CD4-positive, alpha-beta T cell (primary cell): ENCODE measurements at regions not wholly inside any gene's neighbourhood (a gene's known extent, or its start where the extent isn't known, plus 50 kb on each side); places are given as distances from the start of the nearest gene placed in this dataset.

Experiments
- ATAC-seq: fragments of 200-7000 bp; cut with Tn5 transposase; one replicate; pipeline ENCODE4 v1.10.0; 2022; ENCODE audit warnings: mild to moderate bottlenecking; ENCODE audit not compliant: poor library complexity
- CTCF ChIA-PET: fragments of 350-600 bp; sonication (Branson Sonifier 250); formaldehyde crosslinking; loops from one replicate; lab custom pipeline; 2021; ENCODE audit warnings: antibody characterized with exemption, inconsistent platforms; lab: Charles Lee
- POLR2A ChIA-PET: fragments of 350-600 bp; sonication (Branson Sonifier 250); formaldehyde crosslinking; loops from one replicate; lab custom pipeline; 2021; ENCODE audit warnings: antibody characterized with exemption, inconsistent platforms; lab: Charles Lee
- DNase-seq, 14 experiments: peaks; one replicate each; pipeline ENCODE4 v3.0.0-alpha.2; 2013 to 2020; ENCODE audit warnings: mixed read lengths in 2 of 14
- H3K27ac ChIP-seq, 2 donors: one replicate each; pipeline versions ENCODE4 v1.5.1 to v1.7.0; 2013; ENCODE audit warnings: low read length in 2 of 2, low read depth in 1 of 2, mild to moderate bottlenecking in 1 of 2
- H3K27me3 ChIP-seq, 2 experiments: 1 replicate in 1 of 2; 2 replicates in 1 of 2; pipeline versions ENCODE4 v1.6.1 to v1.7.0; 2013; ENCODE audit warnings: low read length in 2 of 2, control low read depth in 1 of 2, mild to moderate bottlenecking in 1 of 2, moderate library complexity in 1 of 2; ENCODE audit not compliant: insufficient read depth in 2 of 2, control insufficient read depth in 1 of 2
- H3K36me3 ChIP-seq: one replicate; pipeline ENCODE4 v1.6.1; 2013; ENCODE audit warnings: low read length, control low read depth; ENCODE audit not compliant: insufficient read depth
- H3K4me1 ChIP-seq: one replicate; pipeline ENCODE4 v1.6.1; 2013; ENCODE audit warnings: low read length, control low read depth; ENCODE audit not compliant: insufficient read depth
- H3K4me3 ChIP-seq: one replicate; pipeline ENCODE4 v1.5.1; 2013; ENCODE audit warnings: mild to moderate bottlenecking, low read length, moderate library complexity
- H3K9me3 ChIP-seq, 2 experiments: 1 replicate in 1 of 2; 2 replicates in 1 of 2; pipeline versions ENCODE4 v1.6.1 to v1.7.0; 2013; ENCODE audit warnings: low read length in 2 of 2, mild to moderate bottlenecking in 2 of 2, control low read depth in 1 of 2, moderate library complexity in 1 of 2; ENCODE audit not compliant: control insufficient read depth in 1 of 2, insufficient read depth in 1 of 2
- H3K27ac Mint-ChIP-seq: one replicate; pipeline ENCODE4 v1.8.0; 2020; ENCODE audit warnings: mixed read lengths
- H3K27me3 Mint-ChIP-seq: one replicate; pipeline ENCODE4 v1.8.0; 2021; ENCODE audit warnings: mixed read lengths
- H3K36me3 Mint-ChIP-seq: one replicate; pipeline ENCODE4 v1.8.0; 2021; ENCODE audit warnings: low read depth, mixed read lengths
- H3K4me1 Mint-ChIP-seq: one replicate; pipeline ENCODE4 v1.8.0; 2021; ENCODE audit warnings: low read depth, mixed read lengths
- H3K4me3 Mint-ChIP-seq: one replicate; pipeline ENCODE4 v1.8.0; 2020; ENCODE audit warnings: mild to moderate bottlenecking, mixed read lengths
- H3K9me3 Mint-ChIP-seq: one replicate; pipeline ENCODE4 v1.8.0; 2020; ENCODE audit warnings: mixed read lengths
- CTCF ChIP-seq: fragments of 200-600 bp; IDR thresholded peaks from one replicate; pipeline ENCODE4 v1.8.0; 2022; ENCODE audit warnings: antibody characterized with exemption, mild to moderate bottlenecking
- intact Hi-C, 2 experiments: fragments of 100-400 bp; cut with DNase I in 1 of 2; cut with micrococcal nuclease in 1 of 2; formaldehyde crosslinking; loops; one replicate each; pipeline versions ENCODE4 v1.15.1 to v1.9.0; 2023 to 2025; cut with DNase I, micrococcal nuclease

- POLR2A ChIA-PET = no interaction called here
- no peaks in the 10 kb centered on the region for H3K9me3 ChIP-seq
- no peaks in the 10 kb centered on the region for H3K36me3 Mint-ChIP-seq
- no peaks in the 10 kb centered on the region for H3K36me3 ChIP-seq
- no peaks in the 10 kb centered on the region for H3K4me1 Mint-ChIP-seq
- H3K4me1 ChIP-seq = no peaks in the 10 kb centered on the region
- H3K27ac ChIP-seq = no peak overlapping the region
- no peak overlapping the region for H3K27ac Mint-ChIP-seq
- H3K4me3 Mint-ChIP-seq = no peak overlapping the region
- H3K27me3 ChIP-seq = no peaks in the 10 kb centered on the region
- H3K4me3 ChIP-seq = no peak overlapping the region
- intact Hi-C loops = no loop called here
- no peak for TF ChIP-seq CTCF
- CTCF ChIA-PET = no interaction called here
- H3K27me3 Mint-ChIP-seq = no peaks in the 10 kb centered on the region
- no peak for ATAC-seq
- no peak for DNase-seq
- H3K9me3 Mint-ChIP-seq = peaks cover 12% of the 10 kb centered on the region
These were observed 422.7 kb upstream of the PAPPA start for GRCh38 chr9:115730845-115731244.

DNA sequence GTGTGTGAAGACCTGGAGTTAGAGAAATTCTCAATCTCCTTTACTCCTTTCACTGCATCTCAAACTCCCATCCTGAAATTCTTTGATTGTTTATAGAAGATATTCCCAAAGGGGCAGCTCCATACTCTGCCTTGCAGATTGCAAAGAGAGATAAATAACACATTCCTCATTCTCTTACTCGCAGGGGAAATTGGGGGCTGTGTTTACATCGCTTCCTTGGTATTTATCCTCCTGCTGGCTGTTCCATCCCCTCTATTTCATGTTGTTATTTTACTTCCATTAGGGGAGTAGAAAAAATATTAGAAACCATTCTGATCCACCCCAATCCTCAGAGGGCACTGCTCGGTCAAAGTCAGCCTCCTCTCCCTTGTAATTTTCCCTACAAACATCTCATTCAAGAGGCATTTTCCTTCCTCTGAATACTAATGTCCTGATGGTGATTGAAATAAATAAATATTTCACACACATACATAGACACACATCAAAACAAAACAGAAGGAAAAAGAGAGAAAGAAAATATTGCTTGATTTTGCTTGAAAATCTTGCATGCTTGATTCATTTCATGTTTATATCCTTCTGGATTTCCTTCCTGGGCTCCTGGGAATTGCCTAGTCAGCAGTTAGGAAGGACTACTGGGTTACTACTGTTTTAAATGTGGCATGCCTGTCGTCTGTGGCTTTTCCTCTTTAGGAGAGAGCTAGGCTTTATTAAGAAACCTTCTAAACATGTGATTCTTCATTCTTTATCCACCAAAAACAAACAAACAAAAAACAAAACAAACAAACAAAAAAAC is 420.1 kb upstream of the PAPPA start:
- Mint-ChIP-seq H3K27ac (no peak overlapping the region), H3K4me1 (no peaks in the 10 kb centered on the region)
- POLR2A ChIA-PET = no interaction called here

GRCh38 chr9:115739096-115739875 is 414.3 kb upstream of the PAPPA start:
- H3K27ac Mint-ChIP-seq = no peak overlapping the region
- H3K36me3 Mint-ChIP-seq = no peaks in the 10 kb centered on the region
- no peaks in the 10 kb centered on the region for H3K4me1 ChIP-seq
- no peaks in the 10 kb centered on the region for H3K4me1 Mint-ChIP-seq
- no peak overlapping the region for H3K4me3 Mint-ChIP-seq
- H3K4me3 ChIP-seq = no peak overlapping the region
- ChIA-PET POLR2A (no interaction called here), CTCF (interaction anchor here (0.5 kb wide), 1 partner anchor 1121 kb away, joined by 3 read pairs; no protein-coding TSS in a partner anchor)
- H3K27ac ChIP-seq = no peak overlapping the region
- peaks cover 0 to under 1% of the 10 kb centered on the region in 2 experiments for H3K27me3 ChIP-seq
- peaks cover 0 to 4% of the 10 kb centered on the region in 2 experiments for H3K9me3 ChIP-seq
- peaks cover 3% of the 10 kb centered on the region for H3K9me3 Mint-ChIP-seq
- no peak for DNase-seq
- ATAC-seq = no peak
- H3K36me3 ChIP-seq = no peaks in the 10 kb centered on the region
- no peak for TF ChIP-seq CTCF
- no peaks in the 10 kb centered on the region for H3K27me3 Mint-ChIP-seq
- intact Hi-C loops = no loop called here

More for the DNA sequence above, 420.1 kb upstream of the PAPPA start:
- ATAC-seq (no peak), DNase-seq (no peak)
- Histone ChIP-seq H3K9me3 (no peaks in the 10 kb centered on the region), H3K4me1 (no peaks in the 10 kb centered on the region), H3K36me3 (no peaks in the 10 kb centered on the region), H3K27me3 (no peaks in the 10 kb centered on the region), H3K27ac (no peak overlapping the region), H3K4me3 (no peak overlapping the region)
- no peak for TF ChIP-seq CTCF
- H3K27me3 Mint-ChIP-seq = no peaks in the 10 kb centered on the region
- H3K4me3 Mint-ChIP-seq = no peak overlapping the region
- peaks cover 4% of the 10 kb centered on the region for H3K9me3 Mint-ChIP-seq
- H3K36me3 Mint-ChIP-seq = no peaks in the 10 kb centered on the region
- CTCF ChIA-PET = no interaction called here
- intact Hi-C loops = no loop called here
